ENCODE measurements at regions not wholly inside any gene's neighbourhood (a gene's known extent, or its start where the extent isn't known, plus 50 kb on each side); places are given as distances from the start of the nearest gene placed in this dataset.

GRCh38 chr11:91819777-91820176 lies 404.8 kb upstream of the FAT3 start:
- no peak for DNase-seq (ENCODE audit: low read depth)

GRCh38 chr11:91819195-91819594 lies 405.4 kb upstream of the FAT3 start:
- DNase-seq (ENCODE audit: low read depth): no peak

- no peak for DNase-seq (ENCODE audit: low read depth)
Observed at GRCh38 chr11:91817996-91818395, 406.6 kb upstream of the FAT3 start.

GRCh38 chr11:91813263-91813662 lies 411.4 kb upstream of the FAT3 start:
- no peak for DNase-seq (ENCODE audit: low read depth)

GRCh38 chr11:91810871-91811270 lies 413.7 kb upstream of the FAT3 start:
- no peak for DNase-seq (ENCODE audit: low read depth)

- DNase-seq (ENCODE audit: low read depth): no peak
Observed at GRCh38 chr11:91805293-91805692, 419.3 kb upstream of the FAT3 start.

GRCh38 chr11:91804042-91804441 lies 420.6 kb upstream of the FAT3 start:
- no peak for DNase-seq (ENCODE audit: low read depth)

GRCh38 chr11:91802475-91802874 lies 422.1 kb upstream of the FAT3 start:
- no peak for DNase-seq (ENCODE audit: low read depth)

- DNase-seq (ENCODE audit: low read depth): no peak
Observed at GRCh38 chr11:91800208-91800914, 424.3 kb upstream of the FAT3 start.

GRCh38 chr11:91798240-91798639 lies 426.4 kb upstream of the FAT3 start:
- DNase-seq (ENCODE audit: low read depth): no peak

- DNase-seq (ENCODE audit: low read depth): no peak
Observed at GRCh38 chr11:91796999-91797398, 427.6 kb upstream of the FAT3 start.

- DNase-seq (ENCODE audit: low read depth): no peak
Observed at GRCh38 chr11:91795139-91795887, 429.3 kb upstream of the FAT3 start.

- DNase-seq (ENCODE audit: low read depth): no peak
Observed at GRCh38 chr11:91794146-91794545, 430.5 kb upstream of the FAT3 start.

GRCh38 chr11:91792779-91793262 lies 431.8 kb upstream of the FAT3 start:
- DNase-seq (ENCODE audit: low read depth): no peak

GRCh38 chr11:91791171-91791468 lies 433.5 kb upstream of the FAT3 start:
- no peak for DNase-seq (ENCODE audit: low read depth)

- peak; percentile 5 for DNase-seq (ENCODE audit: low read depth)
Observed at GRCh38 chr11:91790346-91791170, 434.1 kb upstream of the FAT3 start.

GRCh38 chr11:91788764-91789163 lies 435.9 kb upstream of the FAT3 start:
- no peak for DNase-seq (ENCODE audit: low read depth)

GRCh38 chr11:91786097-91786496 lies 438.5 kb upstream of the FAT3 start:
- DNase-seq (ENCODE audit: low read depth): no peak

- DNase-seq (ENCODE audit: low read depth): no peak
Observed at GRCh38 chr11:91783173-91783572, 441.4 kb upstream of the FAT3 start.

- DNase-seq (ENCODE audit: low read depth): no peak
Observed at GRCh38 chr11:91778758-91779157, 445.9 kb upstream of the FAT3 start.

- no peak for DNase-seq (ENCODE audit: low read depth)
Observed at GRCh38 chr11:91776655-91777054, 448.0 kb upstream of the FAT3 start.

- no peak for DNase-seq (ENCODE audit: low read depth)
Observed at GRCh38 chr11:91773090-91773489, 451.5 kb upstream of the FAT3 start.

Measured in myocyte (in vitro differentiated cells).